ENCODE measurements at regions not wholly inside any gene's neighbourhood (a gene's known extent, or its start where the extent isn't known, plus 50 kb on each side); places are given as distances from the start of the nearest gene placed in this dataset.

DNA sequence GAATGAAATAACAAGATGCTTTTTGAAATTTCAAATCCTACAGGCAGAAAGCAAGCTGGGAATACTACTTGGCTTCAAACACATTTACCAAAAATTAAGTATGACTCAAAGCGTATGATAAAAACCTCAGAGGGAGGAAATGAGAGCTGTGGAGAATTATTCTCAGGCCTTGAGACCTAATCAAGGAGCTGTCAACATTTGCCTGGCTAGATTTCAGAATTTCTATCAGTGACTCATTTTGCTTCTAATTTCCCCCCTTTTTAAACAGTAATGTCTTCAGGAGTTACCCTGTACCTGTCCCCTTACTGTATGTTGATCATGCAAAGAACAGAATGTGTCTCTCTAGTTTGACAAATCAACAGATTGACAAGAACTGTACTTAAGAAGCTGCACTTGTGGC, 1324.5 kb upstream of the DDX18 start:
- no peaks in the 10 kb centered on the region for H3K27me3 ChIP-seq (ENCODE audit: control insufficient read depth, low read length)
- H3F3A ChIP-seq (ENCODE audit: control insufficient read depth, insufficient read depth) = no peaks in the 10 kb centered on the region
- no peak for TF ChIP-seq EZH2phosphoT487 (IDR thresholded peaks at IDR 0.05; ENCODE audit: borderline replicate concordance, low read length)
- TF ChIP-seq, protein P1, sequence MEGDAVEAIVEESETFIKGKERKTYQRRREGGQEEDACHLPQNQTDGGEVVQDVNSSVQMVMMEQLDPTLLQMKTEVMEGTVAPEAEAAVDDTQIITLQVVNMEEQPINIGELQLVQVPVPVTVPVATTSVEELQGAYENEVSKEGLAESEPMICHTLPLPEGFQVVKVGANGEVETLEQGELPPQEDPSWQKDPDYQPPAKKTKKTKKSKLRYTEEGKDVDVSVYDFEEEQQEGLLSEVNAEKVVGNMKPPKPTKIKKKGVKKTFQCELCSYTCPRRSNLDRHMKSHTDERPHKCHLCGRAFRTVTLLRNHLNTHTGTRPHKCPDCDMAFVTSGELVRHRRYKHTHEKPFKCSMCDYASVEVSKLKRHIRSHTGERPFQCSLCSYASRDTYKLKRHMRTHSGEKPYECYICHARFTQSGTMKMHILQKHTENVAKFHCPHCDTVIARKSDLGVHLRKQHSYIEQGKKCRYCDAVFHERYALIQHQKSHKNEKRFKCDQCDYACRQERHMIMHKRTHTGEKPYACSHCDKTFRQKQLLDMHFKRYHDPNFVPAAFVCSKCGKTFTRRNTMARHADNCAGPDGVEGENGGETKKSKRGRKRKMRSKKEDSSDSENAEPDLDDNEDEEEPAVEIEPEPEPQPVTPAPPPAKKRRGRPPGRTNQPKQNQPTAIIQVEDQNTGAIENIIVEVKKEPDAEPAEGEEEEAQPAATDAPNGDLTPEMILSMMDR (IDR thresholded peaks at IDR 0.05; ENCODE audit: low read depth, low read length, poor library complexity, severe bottlenecking) = no peak
- H3K4me1 ChIP-seq (ENCODE audit: control insufficient read depth, low read length) = no peaks in the 10 kb centered on the region
- no peaks in the 10 kb centered on the region for H3K36me3 ChIP-seq (ENCODE audit: control insufficient read depth, low read length)
- H3K27ac ChIP-seq (ENCODE audit: low read depth, low read length) = no peak overlapping the region
- H3K9me3 ChIP-seq (ENCODE audit: control insufficient read depth, insufficient read depth, low read length) = peaks cover 3% of the 10 kb centered on the region; the same call in 1 of the 2 replicates
- no peaks in the 10 kb centered on the region for H3K79me2 ChIP-seq (ENCODE audit: control insufficient read depth, low read length)
- H3K9me2 ChIP-seq (replicated peaks; ENCODE audit: control insufficient read depth, low read length) = no peaks in the 10 kb centered on the region
- no peak overlapping the region for H3K4me2 ChIP-seq (ENCODE audit: low read length)
- H3K4me3 ChIP-seq (ENCODE audit: low read length) = no peak overlapping the region
- H4K20me1 ChIP-seq (ENCODE audit: control insufficient read depth, insufficient read depth, low read depth, low read length) = no peaks in the 10 kb centered on the region

DNA sequence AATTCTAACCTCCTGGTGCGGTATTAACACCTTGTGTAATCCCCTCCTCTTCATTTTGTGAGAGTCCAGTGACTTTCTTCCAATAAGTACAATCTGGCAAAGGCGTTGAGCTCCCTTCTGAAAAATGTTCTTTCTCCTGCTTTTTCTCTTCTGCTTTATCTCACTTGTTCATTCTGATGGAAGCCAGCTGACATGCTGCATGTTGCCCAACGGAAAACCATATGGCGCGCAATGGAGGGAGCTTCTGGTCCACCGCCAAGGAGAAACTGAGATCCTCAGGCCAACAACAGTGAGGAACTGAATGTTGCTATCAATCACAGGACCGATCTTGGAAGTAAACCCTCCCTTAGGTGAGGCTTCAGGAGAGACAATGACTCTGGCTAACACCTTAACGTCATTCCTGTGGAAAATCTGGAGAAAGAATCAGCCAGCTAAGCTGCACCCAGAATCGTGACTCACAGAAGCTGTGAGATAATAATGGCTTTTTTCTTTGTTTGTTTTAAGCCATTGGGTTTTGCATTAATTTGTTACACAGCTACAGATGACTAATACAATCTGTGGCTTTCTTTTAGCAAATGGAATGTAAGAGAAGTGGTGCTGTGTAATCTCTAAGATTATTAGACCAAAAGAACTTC, 1323.9 kb upstream of the DDX18 start:
- Histone ChIP-seq H3K9me3 (ENCODE audit: control insufficient read depth, insufficient read depth, low read length) (no peaks in the 10 kb centered on the region), H3K27ac (ENCODE audit: low read depth, low read length) (no peak overlapping the region), H3K27me3 (ENCODE audit: control insufficient read depth, low read length) (no peaks in the 10 kb centered on the region), H4K20me1 (ENCODE audit: control insufficient read depth, insufficient read depth, low read depth, low read length) (no peaks in the 10 kb centered on the region), H3F3A (ENCODE audit: control insufficient read depth, insufficient read depth) (no peaks in the 10 kb centered on the region), H3K4me3 (ENCODE audit: low read length) (no peak overlapping the region), H3K4me2 (ENCODE audit: low read length) (no peak overlapping the region), H3K9me2 (replicated peaks; ENCODE audit: control insufficient read depth, low read length) (no peaks in the 10 kb centered on the region), H3K36me3 (ENCODE audit: control insufficient read depth, low read length) (no peaks in the 10 kb centered on the region), H3K4me1 (ENCODE audit: control insufficient read depth, low read length) (no peaks in the 10 kb centered on the region), H3K79me2 (ENCODE audit: control insufficient read depth, low read length) (no peaks in the 10 kb centered on the region)
- TF ChIP-seq, protein P1 (IDR thresholded peaks at IDR 0.05; ENCODE audit: low read depth, low read length, poor library complexity, severe bottlenecking) = no peak
- no peak for TF ChIP-seq EZH2phosphoT487 (IDR thresholded peaks at IDR 0.05; ENCODE audit: borderline replicate concordance, low read length)

DNA sequence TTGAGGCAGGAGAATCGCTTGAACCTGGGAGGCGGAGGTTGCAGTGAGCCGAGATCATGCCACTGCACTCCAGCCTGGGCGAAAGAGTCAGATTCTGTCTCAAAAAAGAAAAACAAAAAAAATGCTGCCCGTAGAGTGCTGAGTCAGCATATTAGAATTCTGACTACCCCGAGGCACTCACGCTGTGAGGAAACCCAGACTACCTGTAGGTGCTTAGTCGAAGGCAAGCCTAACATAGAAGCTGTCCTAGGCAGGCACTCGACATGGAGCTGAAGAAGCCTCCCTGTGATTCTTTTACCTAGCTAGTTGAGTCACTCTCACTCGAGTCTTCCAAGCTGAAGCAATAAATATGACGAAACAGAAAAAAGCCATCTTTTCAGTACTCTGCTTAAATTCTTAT, 1323.2 kb upstream of the DDX18 start:
- no peak for TF ChIP-seq EZH2phosphoT487 (IDR thresholded peaks at IDR 0.05; ENCODE audit: borderline replicate concordance, low read length)
- TF ChIP-seq, protein P1 (IDR thresholded peaks at IDR 0.05; ENCODE audit: low read depth, low read length, poor library complexity, severe bottlenecking) = no peak
- Histone ChIP-seq H3K79me2 (ENCODE audit: control insufficient read depth, low read length) (no peaks in the 10 kb centered on the region), H3F3A (ENCODE audit: control insufficient read depth, insufficient read depth) (no peaks in the 10 kb centered on the region), H3K27me3 (ENCODE audit: control insufficient read depth, low read length) (no peaks in the 10 kb centered on the region), H3K36me3 (ENCODE audit: control insufficient read depth, low read length) (no peaks in the 10 kb centered on the region), H3K4me1 (ENCODE audit: control insufficient read depth, low read length) (no peaks in the 10 kb centered on the region), H3K9me3 (ENCODE audit: control insufficient read depth, insufficient read depth, low read length) (no peaks in the 10 kb centered on the region), H3K9me2 (replicated peaks; ENCODE audit: control insufficient read depth, low read length) (no peaks in the 10 kb centered on the region), H3K4me3 (ENCODE audit: low read length) (no peak overlapping the region), H3K4me2 (ENCODE audit: low read length) (no peak overlapping the region), H4K20me1 (ENCODE audit: control insufficient read depth, insufficient read depth, low read depth, low read length) (no peaks in the 10 kb centered on the region), H3K27ac (ENCODE audit: low read depth, low read length) (no peak overlapping the region)
